Amniotic epithelial cell (primary cell): ENCODE measurements at regions not wholly inside any gene's neighbourhood (a gene's known extent, or its start where the extent isn't known, plus 50 kb on each side); places are given as distances from the start of the nearest gene placed in this dataset.
A peak's percentile ranks its signal among the peaks of the same experiment; 100 is the strongest.
"Not testable (repeated sequence)": the region's sequence is repeated elsewhere in the genome, so short reads cannot be mapped to it uniquely, and the experiment has no call there.

Experiments
- DNase-seq: peaks from one replicate; pipeline ENCODE4 v3.0.0-alpha.2; 2010; ENCODE audit warnings: low read depth

- peak; percentile 84 for DNase-seq
Observed at GRCh38 chr2:57180042-57180567, 866.5 kb upstream of the VRK2 start.

- no peak for DNase-seq
Observed at GRCh38 chr2:57180678-57181077, 865.9 kb upstream of the VRK2 start.

GRCh38 chr2:57181315-57182038 lies 865.1 kb upstream of the VRK2 start:
- DNase-seq = peak; percentile 61

GRCh38 chr2:57182916-57183315 lies 863.7 kb upstream of the VRK2 start:
- DNase-seq = peak; percentile 23

GRCh38 chr2:57185568-57185967 lies 861.0 kb upstream of the VRK2 start:
- DNase-seq = no peak

- DNase-seq = no peak
Observed at GRCh38 chr2:57190007-57190406, 856.6 kb upstream of the VRK2 start.

GRCh38 chr2:57199663-57200062 lies 846.9 kb upstream of the VRK2 start:
- DNase-seq = no peak

- DNase-seq = no peak
Observed at GRCh38 chr2:57204364-57204763, 842.2 kb upstream of the VRK2 start.

- DNase-seq = no peak
Observed at GRCh38 chr2:57205241-57205640, 841.4 kb upstream of the VRK2 start.

- peak; percentile 59 for DNase-seq
Observed at GRCh38 chr2:57207191-57207590, 839.4 kb upstream of the VRK2 start.

GRCh38 chr2:57209799-57210198 lies 836.8 kb upstream of the VRK2 start:
- DNase-seq = no peak

GRCh38 chr2:57210855-57211254 lies 835.8 kb upstream of the VRK2 start:
- no peak for DNase-seq

GRCh38 chr2:57217013-57217412 lies 829.6 kb upstream of the VRK2 start:
- DNase-seq = no peak

- DNase-seq = no peak
Observed at GRCh38 chr2:57218206-57218605, 828.4 kb upstream of the VRK2 start.

GRCh38 chr2:57229706-57230105 lies 816.9 kb upstream of the VRK2 start:
- not testable (repeated sequence) for DNase-seq

GRCh38 chr2:57232341-57232740 lies 814.3 kb upstream of the VRK2 start:
- DNase-seq = not testable (repeated sequence)

GRCh38 chr2:57251495-57251894 lies 795.1 kb upstream of the VRK2 start:
- DNase-seq = not testable (repeated sequence)

GRCh38 chr2:57276408-57276807 lies 770.2 kb upstream of the VRK2 start:
- DNase-seq = not testable (repeated sequence)

GRCh38 chr2:57278451-57278850 lies 768.2 kb upstream of the VRK2 start:
- no peak for DNase-seq

GRCh38 chr2:57291209-57291608 lies 755.4 kb upstream of the VRK2 start:
- no peak for DNase-seq

- no peak for DNase-seq
Observed at GRCh38 chr2:57296795-57297517, 749.6 kb upstream of the VRK2 start.

- no peak for DNase-seq
Observed at GRCh38 chr2:57313678-57314077, 732.9 kb upstream of the VRK2 start.

GRCh38 chr2:57314682-57315081 lies 731.9 kb upstream of the VRK2 start:
- no peak for DNase-seq
